PFSK-1 (cell line): ENCODE measurements at regions not wholly inside any gene's neighbourhood (a gene's known extent, or its start where the extent isn't known, plus 50 kb on each side); places are given as distances from the start of the nearest gene placed in this dataset.

Experiments used
- POLR2AphosphoS5 ChIP-seq: IDR thresholded peaks from 2 replicates; pipeline ENCODE4 v1.6.1; 2012; ENCODE audit warnings: low read depth, mild to moderate bottlenecking, control low read depth, low read length, moderate library complexity
- REST ChIP-seq, 2 experiments: IDR thresholded peaks; 2 replicates each; pipeline versions ENCODE4 v1.6.1 to v1.8.0; 2011 to 2012; ENCODE audit warnings: low read depth in 2 of 2, low read length in 2 of 2, control low read depth in 1 of 2, inconsistent platforms in 1 of 2, mild to moderate bottlenecking in 1 of 2, moderate library complexity in 1 of 2; ENCODE audit not compliant: insufficient read depth in 1 of 2

DNA sequence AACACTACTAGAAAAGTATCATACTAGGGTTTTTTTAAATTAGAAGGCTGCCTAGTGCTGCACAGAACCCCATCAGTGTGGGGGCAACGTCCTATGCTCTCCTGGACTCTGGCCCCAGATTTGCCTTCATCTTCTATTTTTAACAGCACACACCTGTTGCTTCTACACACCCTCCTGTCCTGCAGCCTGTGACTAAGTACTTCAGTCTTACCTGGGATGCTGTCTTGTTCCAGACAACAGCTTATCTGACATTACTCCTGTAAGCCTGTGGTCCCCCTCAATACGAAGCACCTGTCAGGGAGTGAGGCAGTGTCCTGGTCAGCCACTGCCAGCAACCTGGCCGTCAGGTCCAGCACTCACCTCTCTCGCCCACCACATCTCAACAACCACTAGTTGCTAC lies 247.6 kb upstream of the PSMD7 start:
- TF ChIP-seq REST (IDR thresholded peaks at IDR 0.05; ENCODE audit: insufficient read depth in 1 of 2, low read depth in 2 of 2, low read length in 2 of 2) (no peak), POLR2AphosphoS5 (no peak)
